Psoas muscle (tissue), 7 donors: ENCODE measurements at regions not wholly inside any gene's neighbourhood (a gene's known extent, or its start where the extent isn't known, plus 50 kb on each side); places are given as distances from the start of the nearest gene placed in this dataset.

Experiments
- ATAC-seq, 4 donors: fragments of 200-7000 bp; cut with Tn5 transposase; one replicate each; pipeline ENCODE4 v1.9.1; 2020; ENCODE audit warnings: moderate library complexity in 3 of 4, mild to moderate bottlenecking in 2 of 4
- DNase-seq, 2 donors: peaks; one replicate each; pipeline ENCODE4 v3.0.0-alpha.2; 2020
- H3K27ac ChIP-seq: fragments of 200-600 bp; one replicate; pipeline ENCODE4 v1.8.0; 2022
- H3K27me3 ChIP-seq, 3 donors: fragments of 200-600 bp in 1 of 3; one replicate each; pipeline versions ENCODE4 v1.6.1 to v1.8.0; 2013 to 2022; ENCODE audit warnings: low read length in 2 of 3, mild to moderate bottlenecking in 2 of 3, moderate library complexity in 1 of 3; ENCODE audit not compliant: insufficient read depth in 3 of 3
- H3K36me3 ChIP-seq, 2 donors: fragments of 200-600 bp in 1 of 2; one replicate each; pipeline versions ENCODE4 v1.6.1 to v1.8.0; 2013 to 2022; ENCODE audit warnings: low read depth in 1 of 2, mild to moderate bottlenecking in 1 of 2, moderate library complexity in 1 of 2; ENCODE audit not compliant: insufficient read depth in 1 of 2
- H3K4me1 ChIP-seq: fragments of 200-600 bp; one replicate; pipeline ENCODE4 v1.8.0; 2022
- H3K4me3 ChIP-seq: fragments of 200-600 bp; one replicate; pipeline ENCODE4 v1.8.0; 2022; ENCODE audit warnings: mild to moderate bottlenecking
- H3K9me3 ChIP-seq: fragments of 200-600 bp; one replicate; pipeline ENCODE4 v1.8.0; 2022
- WGBS, 3 donors: extraction: QIAGEN DNeasy Blood & Tissue Kit; methylation state at CpG; one replicate each; pipeline versions ENCODE4 v1.1.6 to v1.1.7; 2013; 5-methylcytosine and 5-hydroxymethylcytosine counted together
- intact Hi-C, 2 donors: fragments of 100-400 bp; cut with DNase I; formaldehyde crosslinking; loops; one replicate each; pipeline versions ENCODE4 v1.11.0 to v1.14.2; 2022
- TF ChIP-seq, protein P1 (sequence below): fragments of 200-600 bp; IDR thresholded peaks from one replicate; pipeline ENCODE4 v1.8.0; 2022; ENCODE audit warnings: antibody characterized with exemption
- donor health status: healthy with polysubstance abuse.
- donor health status: DM: no; HTN: no; CAD: no; lungs with moderate emphysema.
- donor health status: Bipolar disorder and iron deficiency.
- donor health status: healthy.
- donor health status: DM: yes; HTN: yes; CAD: no.
- donor health status: DM: no; HTN: no; CAD: no.
- donor health status: DM: yes; HTN: yes; CAD: no.

DNA sequence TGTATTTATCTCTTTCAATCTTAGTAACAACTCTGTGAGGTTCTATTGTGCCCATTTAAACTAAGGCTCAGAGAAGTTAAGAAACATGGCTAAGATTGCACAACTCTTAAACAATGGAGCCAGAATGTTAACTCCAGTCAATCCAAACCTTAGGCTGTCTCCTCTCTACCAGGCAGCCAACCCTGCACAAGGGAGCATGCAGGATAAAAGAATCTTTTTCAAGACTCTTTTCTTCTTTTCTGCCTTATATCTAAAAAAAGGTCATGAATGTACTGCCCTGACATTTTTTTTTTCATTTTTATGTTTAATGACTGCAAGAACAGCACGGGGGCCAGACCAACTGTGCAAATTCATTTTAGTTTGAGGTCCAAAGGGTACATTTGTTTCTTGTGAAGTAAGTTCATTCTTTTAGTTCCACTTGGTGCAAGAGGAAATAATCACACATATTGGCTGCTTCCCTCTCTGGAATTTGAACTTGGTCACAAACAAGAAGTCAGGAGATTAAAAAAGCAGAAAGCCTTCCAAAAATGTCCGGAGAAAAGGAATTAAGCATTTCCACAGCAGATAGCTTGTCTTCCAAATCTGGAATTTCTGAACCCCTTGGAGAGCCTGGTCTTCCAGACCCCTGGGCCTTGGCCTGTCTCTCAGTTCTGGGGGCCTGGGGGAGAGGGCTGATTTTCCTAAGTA lies 96.0 kb upstream of the RIOK3 start:
- H3K27me3 ChIP-seq, result no peaks in the 10 kb centered on the region
- ATAC-seq (peak in 1 of 4 donors; percentile 25), DNase-seq (no peak)
- H3K27ac ChIP-seq, result peak overlapping the region; percentile 59
- TF ChIP-seq, protein P1, sequence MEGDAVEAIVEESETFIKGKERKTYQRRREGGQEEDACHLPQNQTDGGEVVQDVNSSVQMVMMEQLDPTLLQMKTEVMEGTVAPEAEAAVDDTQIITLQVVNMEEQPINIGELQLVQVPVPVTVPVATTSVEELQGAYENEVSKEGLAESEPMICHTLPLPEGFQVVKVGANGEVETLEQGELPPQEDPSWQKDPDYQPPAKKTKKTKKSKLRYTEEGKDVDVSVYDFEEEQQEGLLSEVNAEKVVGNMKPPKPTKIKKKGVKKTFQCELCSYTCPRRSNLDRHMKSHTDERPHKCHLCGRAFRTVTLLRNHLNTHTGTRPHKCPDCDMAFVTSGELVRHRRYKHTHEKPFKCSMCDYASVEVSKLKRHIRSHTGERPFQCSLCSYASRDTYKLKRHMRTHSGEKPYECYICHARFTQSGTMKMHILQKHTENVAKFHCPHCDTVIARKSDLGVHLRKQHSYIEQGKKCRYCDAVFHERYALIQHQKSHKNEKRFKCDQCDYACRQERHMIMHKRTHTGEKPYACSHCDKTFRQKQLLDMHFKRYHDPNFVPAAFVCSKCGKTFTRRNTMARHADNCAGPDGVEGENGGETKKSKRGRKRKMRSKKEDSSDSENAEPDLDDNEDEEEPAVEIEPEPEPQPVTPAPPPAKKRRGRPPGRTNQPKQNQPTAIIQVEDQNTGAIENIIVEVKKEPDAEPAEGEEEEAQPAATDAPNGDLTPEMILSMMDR, result no peak
- H3K4me1 ChIP-seq, result peaks cover 10% of the 10 kb centered on the region
- no peak overlapping the region for H3K4me3 ChIP-seq
- H3K36me3 ChIP-seq, result no peaks in the 10 kb centered on the region
- intact Hi-C loops, result loop anchor here in 1 of 2 donors (5.0 kb wide), 1 partner anchor 225 kb away; no protein-coding TSS in a partner anchor
- no peaks in the 10 kb centered on the region for H3K9me3 ChIP-seq
- WGBS, 3 donors, result 44 to 57% (median 48%) methylated on average over 2 of the region's 2 CpGs

- Histone ChIP-seq H3K27ac (peak overlapping the region; percentile 59), H3K27me3 (no peaks in the 10 kb centered on the region), H3K36me3 (no peaks in the 10 kb centered on the region), H3K9me3 (no peaks in the 10 kb centered on the region), H3K4me1 (peaks cover 10% of the 10 kb centered on the region), H3K4me3 (peak overlapping the region; percentile 31)
- TF ChIP-seq, protein P1, result no peak
- 12 to 18% (median 17%) methylated on average over 13 of the region's 13 CpGs for WGBS, 3 donors
- DNase-seq, result peak; percentile 55 to 67
- intact Hi-C loops, result loop anchor here in 1 of 2 donors (5.0 kb wide), 1 partner anchor 226 kb away; no protein-coding TSS in a partner anchor
- peak in 3 of 4 donors; percentile 23 to 73 (median 53) for ATAC-seq
Measured at GRCh38 chr18:23357996-23358594, 95.0 kb upstream of the RIOK3 start.

DNA sequence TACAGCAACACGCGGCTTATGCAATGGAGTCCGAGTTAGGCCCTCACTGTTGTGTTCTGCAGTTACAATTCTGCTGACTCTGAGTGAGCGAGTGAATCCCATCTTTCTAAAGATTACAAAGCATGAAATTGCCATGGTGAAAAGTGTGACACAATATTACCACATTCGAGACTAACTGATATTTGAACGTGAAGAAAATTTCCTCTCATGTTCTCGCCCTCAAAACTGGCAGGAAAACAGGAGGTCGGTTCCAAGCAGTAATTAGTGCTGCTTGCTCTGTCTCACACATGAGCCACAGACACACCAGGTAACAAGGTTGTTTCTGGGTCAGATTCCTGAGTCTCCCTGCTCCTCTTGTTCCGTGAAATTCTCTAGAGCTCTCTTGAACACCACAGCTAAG lies 93.7 kb upstream of the RIOK3 start:
- Histone ChIP-seq H3K27ac (no peak overlapping the region), H3K27me3 (no peaks in the 10 kb centered on the region), H3K9me3 (no peaks in the 10 kb centered on the region), H3K4me1 (peaks cover 10% of the 10 kb centered on the region), H3K36me3 (no peaks in the 10 kb centered on the region), H3K4me3 (no peak overlapping the region)
- intact Hi-C loops, result loop anchor here in 1 of 2 donors (5.0 kb wide), 1 partner anchor 227 kb away; no protein-coding TSS in a partner anchor
- TF ChIP-seq, protein P1, result no peak
- ATAC-seq (no peak), DNase-seq (no peak)
- WGBS, 3 donors, result 43 to 57% (median 55%) methylated on average over 9 of the region's 9 CpGs

- 95 to 96% (median 95%) methylated on average over 6 of the region's 6 CpGs for WGBS, 3 donors
- TF ChIP-seq, protein P1, result no peak
- Histone ChIP-seq H3K4me3 (no peak overlapping the region), H3K27me3 (no peaks in the 10 kb centered on the region), H3K9me3 (no peaks in the 10 kb centered on the region), H3K36me3 (no peaks in the 10 kb centered on the region), H3K4me1 (no peaks in the 10 kb centered on the region), H3K27ac (no peak overlapping the region)
- DNase-seq, result no peak
- no peak for ATAC-seq
- intact Hi-C loops, result loop anchor here in 1 of 2 donors (5.0 kb wide), 1 partner anchor 232 kb away; no protein-coding TSS in a partner anchor
Measured at GRCh38 chr18:23363865-23364570, 89.1 kb upstream of the RIOK3 start.
